Activated T-cell treated with anti-CD3 and anti-CD28 coated beads, Interleukin-2, amount 50 U/mL, for 72 hours (primary cell): ENCODE measurements at regions not wholly inside any gene's neighbourhood (a gene's known extent, or its start where the extent isn't known, plus 50 kb on each side); places are given as distances from the start of the nearest gene placed in this dataset.
A peak's percentile ranks its signal among the peaks of the same experiment; 100 is the strongest.
"Not testable (repeated sequence)": the region's sequence is repeated elsewhere in the genome, so short reads cannot be mapped to it uniquely, and the experiment has no call there.

Experiments used
- ATAC-seq, 2 donors: fragments of 150-1000 bp; cut with Tn5 transposase; replicated peaks in 1 of 2; 2 replicates each; pipeline ENCODE4 v1.10.0; 2021; ENCODE audit warnings: moderate library complexity in 2 of 2, mild to moderate bottlenecking in 1 of 2
- DNase-seq, 2 donors: peaks; one replicate each; pipeline ENCODE4 v3.0.0; 2021 to 2022; ENCODE audit warnings: mixed read lengths in 1 of 2
- H3K27ac Mint-ChIP-seq: one replicate; pipeline ENCODE4 v1.8.0; 2022; ENCODE audit warnings: mild to moderate bottlenecking, moderate library complexity, mixed read lengths
- H3K27me3 Mint-ChIP-seq: one replicate; pipeline ENCODE4 v1.8.0; 2022; ENCODE audit warnings: low read depth, mixed read lengths
- H3K36me3 Mint-ChIP-seq, 2 donors: one replicate each; pipeline ENCODE4 v1.8.0; 2022; ENCODE audit warnings: mixed read lengths in 2 of 2, mild to moderate bottlenecking in 1 of 2; ENCODE audit not compliant: insufficient read depth in 2 of 2
- H3K4me1 Mint-ChIP-seq: one replicate; pipeline ENCODE4 v1.8.0; 2022; ENCODE audit warnings: low read depth, mixed read lengths
- H3K4me3 Mint-ChIP-seq, 2 donors: one replicate each; pipeline ENCODE4 v1.8.0; 2022; ENCODE audit warnings: mild to moderate bottlenecking in 2 of 2, mixed read lengths in 2 of 2, moderate library complexity in 2 of 2
- H3K9me3 Mint-ChIP-seq, 2 donors: one replicate each; pipeline ENCODE4 v1.8.0; 2022; ENCODE audit warnings: mixed read lengths in 2 of 2

GRCh38 chr3:40923143-40923542 lies 276.2 kb upstream of the CTNNB1 start:
- Mint-ChIP-seq H3K9me3 (no peaks in the 10 kb centered on the region), H3K4me1 (no peaks in the 10 kb centered on the region), H3K4me3 (no peak overlapping the region), H3K36me3 (no peaks in the 10 kb centered on the region), H3K27me3 (peaks cover 33% of the 10 kb centered on the region), H3K27ac (no peak overlapping the region)
- DNase-seq (no peak), ATAC-seq (peak; percentile 53 to 89)

GRCh38 chr3:40923651-40924050 lies 275.7 kb upstream of the CTNNB1 start:
- H3K27ac Mint-ChIP-seq = no peak overlapping the region
- no peaks in the 10 kb centered on the region for H3K4me1 Mint-ChIP-seq
- no peaks in the 10 kb centered on the region for H3K36me3 Mint-ChIP-seq
- no peak for DNase-seq
- H3K9me3 Mint-ChIP-seq = no peaks in the 10 kb centered on the region
- no peak overlapping the region for H3K4me3 Mint-ChIP-seq
- peak in 1 of 2 donors; percentile 15 for ATAC-seq
- H3K27me3 Mint-ChIP-seq = peaks cover 34% of the 10 kb centered on the region

- peaks cover 42% of the 10 kb centered on the region for H3K27me3 Mint-ChIP-seq
- H3K36me3 Mint-ChIP-seq = peaks cover 0 to 2% of the 10 kb centered on the region in 2 donors
- no peak overlapping the region for H3K4me3 Mint-ChIP-seq
- ATAC-seq (no peak), DNase-seq (no peak)
- no peaks in the 10 kb centered on the region for H3K9me3 Mint-ChIP-seq
- no peaks in the 10 kb centered on the region for H3K4me1 Mint-ChIP-seq
- no peak overlapping the region for H3K27ac Mint-ChIP-seq
Observed at GRCh38 chr3:40924559-40925141, 274.7 kb upstream of the CTNNB1 start.

GRCh38 chr3:40925231-40925630 lies 274.1 kb upstream of the CTNNB1 start:
- Mint-ChIP-seq H3K27me3 (peaks cover 47% of the 10 kb centered on the region), H3K27ac (no peak overlapping the region), H3K9me3 (no peaks in the 10 kb centered on the region), H3K4me3 (no peak overlapping the region), H3K36me3 (peaks cover 0 to 3% of the 10 kb centered on the region in 2 donors), H3K4me1 (no peaks in the 10 kb centered on the region)
- ATAC-seq (no peak), DNase-seq (no peak)

GRCh38 chr3:40930131-40930538 lies 269.2 kb upstream of the CTNNB1 start:
- no peak overlapping the region for H3K27ac Mint-ChIP-seq
- no peak for DNase-seq
- H3K27me3 Mint-ChIP-seq = peaks cover 43% of the 10 kb centered on the region
- no peak for ATAC-seq
- H3K9me3 Mint-ChIP-seq = peaks cover 2 to 5% of the 10 kb centered on the region in 2 donors
- H3K36me3 Mint-ChIP-seq = peaks cover 0 to 3% of the 10 kb centered on the region in 2 donors
- H3K4me1 Mint-ChIP-seq = no peaks in the 10 kb centered on the region
- no peak overlapping the region for H3K4me3 Mint-ChIP-seq

- Mint-ChIP-seq H3K36me3 (peaks cover 0 to 3% of the 10 kb centered on the region in 2 donors), H3K4me3 (no peak overlapping the region), H3K4me1 (no peaks in the 10 kb centered on the region), H3K9me3 (peaks cover 2 to 5% of the 10 kb centered on the region in 2 donors), H3K27ac (no peak overlapping the region), H3K27me3 (peaks cover 40% of the 10 kb centered on the region)
- no peak for DNase-seq
- ATAC-seq = no peak
Observed at GRCh38 chr3:40930756-40931155, 268.5 kb upstream of the CTNNB1 start.

- Mint-ChIP-seq H3K27me3 (peaks cover 21% of the 10 kb centered on the region), H3K27ac (no peak overlapping the region), H3K9me3 (peaks cover 0 to 2% of the 10 kb centered on the region in 2 donors), H3K4me1 (no peaks in the 10 kb centered on the region), H3K36me3 (no peaks in the 10 kb centered on the region), H3K4me3 (no peak overlapping the region)
- DNase-seq = no peak
- no peak for ATAC-seq
Observed at GRCh38 chr3:40938591-40938990, 260.7 kb upstream of the CTNNB1 start.

- H3K4me1 Mint-ChIP-seq = no peaks in the 10 kb centered on the region
- H3K27me3 Mint-ChIP-seq = peaks cover 27% of the 10 kb centered on the region
- no peaks in the 10 kb centered on the region for H3K36me3 Mint-ChIP-seq
- H3K4me3 Mint-ChIP-seq = no peak overlapping the region
- H3K27ac Mint-ChIP-seq = no peak overlapping the region
- no peak for ATAC-seq
- H3K9me3 Mint-ChIP-seq = peaks cover 0 to 2% of the 10 kb centered on the region in 2 donors
- no peak for DNase-seq
Observed at GRCh38 chr3:40939030-40939740, 260.1 kb upstream of the CTNNB1 start.

GRCh38 chr3:40939741-40940130 lies 259.6 kb upstream of the CTNNB1 start:
- DNase-seq (no peak), ATAC-seq (no peak)
- Mint-ChIP-seq H3K9me3 (peaks cover 0 to 2% of the 10 kb centered on the region in 2 donors), H3K4me1 (no peaks in the 10 kb centered on the region), H3K36me3 (no peaks in the 10 kb centered on the region), H3K4me3 (no peak overlapping the region), H3K27me3 (peaks cover 27% of the 10 kb centered on the region), H3K27ac (no peak overlapping the region)

- H3K36me3 Mint-ChIP-seq = no peaks in the 10 kb centered on the region
- H3K4me1 Mint-ChIP-seq = no peaks in the 10 kb centered on the region
- H3K9me3 Mint-ChIP-seq = peaks cover 2% of the 10 kb centered on the region in 2 donors
- DNase-seq (no peak), ATAC-seq (no peak)
- H3K27ac Mint-ChIP-seq = no peak overlapping the region
- peaks cover 27% of the 10 kb centered on the region for H3K27me3 Mint-ChIP-seq
- no peak overlapping the region for H3K4me3 Mint-ChIP-seq
Observed at GRCh38 chr3:40940651-40941050, 258.7 kb upstream of the CTNNB1 start.

GRCh38 chr3:40947022-40947421 lies 252.3 kb upstream of the CTNNB1 start:
- not testable (repeated sequence) for H3K27ac Mint-ChIP-seq, ATAC-seq, H3K4me3 Mint-ChIP-seq, H3K4me1 Mint-ChIP-seq, DNase-seq
- Mint-ChIP-seq H3K9me3 (peaks cover 3 to 15% of the 10 kb centered on the region in 2 donors), H3K27me3 (peaks cover 35% of the 10 kb centered on the region), H3K36me3 (peaks cover 4 to 10% of the 10 kb centered on the region in 2 donors)

GRCh38 chr3:40949347-40949746 lies 250.0 kb upstream of the CTNNB1 start:
- not testable (repeated sequence) for H3K4me1 Mint-ChIP-seq, DNase-seq, H3K4me3 Mint-ChIP-seq, H3K27ac Mint-ChIP-seq, ATAC-seq
- H3K36me3 Mint-ChIP-seq = peaks cover 7 to 13% of the 10 kb centered on the region in 2 donors
- peaks cover 24% of the 10 kb centered on the region for H3K27me3 Mint-ChIP-seq
- H3K9me3 Mint-ChIP-seq = peaks cover 13 to 22% of the 10 kb centered on the region in 2 donors

GRCh38 chr3:40951636-40952035 lies 247.7 kb upstream of the CTNNB1 start:
- peaks cover 5 to 11% of the 10 kb centered on the region in 2 donors for H3K36me3 Mint-ChIP-seq

More at GRCh38 chr3:40951636-40952035, 247.7 kb upstream of the CTNNB1 start:
- peaks cover 10 to 14% of the 10 kb centered on the region in 2 donors for H3K9me3 Mint-ChIP-seq
- H3K4me1 Mint-ChIP-seq = no peaks in the 10 kb centered on the region
- peaks cover 24% of the 10 kb centered on the region for H3K27me3 Mint-ChIP-seq
- no peak overlapping the region for H3K4me3 Mint-ChIP-seq
- ATAC-seq (no peak), DNase-seq (no peak)
- H3K27ac Mint-ChIP-seq = no peak overlapping the region
